Stimulated activated naive CD8-positive, alpha-beta T cell treated with anti-CD3 and anti-CD28 coated beads, Interleukin-15, Interleukin-2, amounts not matched to agents 100 ng/mL and 50 ng/mL, for 24 hours (primary cell): ENCODE measurements at regions not wholly inside any gene's neighbourhood (a gene's known extent, or its start where the extent isn't known, plus 50 kb on each side); places are given as distances from the start of the nearest gene placed in this dataset.

Source experiments
- H3K27ac Mint-ChIP-seq: one replicate; pipeline ENCODE4 v1.8.0; 2021; ENCODE audit warnings: mild to moderate bottlenecking, mixed read lengths
- H3K27me3 Mint-ChIP-seq: one replicate; pipeline ENCODE4 v1.8.0; 2021; ENCODE audit warnings: mixed read lengths
- H3K36me3 Mint-ChIP-seq: one replicate; pipeline ENCODE4 v1.8.0; 2021; ENCODE audit warnings: low read depth, mixed read lengths
- H3K4me1 Mint-ChIP-seq: one replicate; pipeline ENCODE4 v1.8.0; 2021; ENCODE audit warnings: low read depth, mixed read lengths
- H3K4me3 Mint-ChIP-seq: one replicate; pipeline ENCODE4 v1.8.0; 2021; ENCODE audit warnings: mild to moderate bottlenecking, mixed read lengths
- H3K9me3 Mint-ChIP-seq: one replicate; pipeline ENCODE4 v1.8.0; 2021; ENCODE audit warnings: mixed read lengths

- Mint-ChIP-seq H3K4me1 (peaks cover 4% of the 10 kb centered on the region), H3K4me3 (no peak overlapping the region), H3K36me3 (no peaks in the 10 kb centered on the region), H3K9me3 (peaks cover 5% of the 10 kb centered on the region), H3K27me3 (peaks cover 42% of the 10 kb centered on the region), H3K27ac (no peak overlapping the region)
Observed at GRCh38 chr18:24530630-24531111, 70.2 kb downstream of the HRH4 start.

GRCh38 chr18:24534271-24534670 is 73.8 kb downstream of the HRH4 start:
- Mint-ChIP-seq H3K27ac (no peak overlapping the region), H3K4me3 (no peak overlapping the region), H3K4me1 (peaks cover 4% of the 10 kb centered on the region)

GRCh38 chr18:24534737-24535136 is 74.3 kb downstream of the HRH4 start:
- peaks cover 5% of the 10 kb centered on the region for H3K9me3 Mint-ChIP-seq
- peaks cover 4% of the 10 kb centered on the region for H3K4me1 Mint-ChIP-seq
- H3K27me3 Mint-ChIP-seq: peaks cover 33% of the 10 kb centered on the region
- H3K36me3 Mint-ChIP-seq: no peaks in the 10 kb centered on the region
- H3K4me3 Mint-ChIP-seq: no peak overlapping the region
- no peak overlapping the region for H3K27ac Mint-ChIP-seq

More at GRCh38 chr18:24534271-24534670, 73.8 kb downstream of the HRH4 start:
- no peaks in the 10 kb centered on the region for H3K36me3 Mint-ChIP-seq
- H3K27me3 Mint-ChIP-seq: peaks cover 37% of the 10 kb centered on the region
- H3K9me3 Mint-ChIP-seq: peaks cover 5% of the 10 kb centered on the region

GRCh38 chr18:24535527-24536295 is 75.3 kb downstream of the HRH4 start:
- peaks cover 27% of the 10 kb centered on the region for H3K27me3 Mint-ChIP-seq
- H3K4me3 Mint-ChIP-seq: no peak overlapping the region
- no peak overlapping the region for H3K27ac Mint-ChIP-seq
- no peaks in the 10 kb centered on the region for H3K4me1 Mint-ChIP-seq
- peaks cover 5% of the 10 kb centered on the region for H3K9me3 Mint-ChIP-seq
- H3K36me3 Mint-ChIP-seq: no peaks in the 10 kb centered on the region

GRCh38 chr18:24536326-24536725 is 75.9 kb downstream of the HRH4 start:
- H3K27ac Mint-ChIP-seq: no peak overlapping the region
- no peaks in the 10 kb centered on the region for H3K36me3 Mint-ChIP-seq
- H3K4me3 Mint-ChIP-seq: no peak overlapping the region
- no peaks in the 10 kb centered on the region for H3K4me1 Mint-ChIP-seq
- H3K9me3 Mint-ChIP-seq: peaks cover 5% of the 10 kb centered on the region
- H3K27me3 Mint-ChIP-seq: peaks cover 21% of the 10 kb centered on the region

- Mint-ChIP-seq H3K27ac (no peak overlapping the region), H3K4me1 (no peaks in the 10 kb centered on the region), H3K36me3 (no peaks in the 10 kb centered on the region), H3K27me3 (peaks cover 22% of the 10 kb centered on the region), H3K4me3 (no peak overlapping the region), H3K9me3 (peaks cover 5% of the 10 kb centered on the region)
Observed at GRCh38 chr18:24536834-24537233, 76.4 kb downstream of the HRH4 start.

GRCh38 chr18:24538414-24539264 is 78.2 kb downstream of the HRH4 start:
- Mint-ChIP-seq H3K27ac (no peak overlapping the region), H3K4me1 (no peaks in the 10 kb centered on the region), H3K4me3 (no peak overlapping the region), H3K36me3 (no peaks in the 10 kb centered on the region), H3K27me3 (peaks cover 14% of the 10 kb centered on the region), H3K9me3 (no peaks in the 10 kb centered on the region)

- H3K27me3 Mint-ChIP-seq: peaks cover 14% of the 10 kb centered on the region
- H3K4me1 Mint-ChIP-seq: no peaks in the 10 kb centered on the region
- no peak overlapping the region for H3K4me3 Mint-ChIP-seq
- H3K9me3 Mint-ChIP-seq: no peaks in the 10 kb centered on the region
- no peaks in the 10 kb centered on the region for H3K36me3 Mint-ChIP-seq
- no peak overlapping the region for H3K27ac Mint-ChIP-seq
Observed at GRCh38 chr18:24539866-24540617, 79.6 kb downstream of the HRH4 start.

- Mint-ChIP-seq H3K36me3 (no peaks in the 10 kb centered on the region), H3K27me3 (peaks cover 14% of the 10 kb centered on the region), H3K9me3 (no peaks in the 10 kb centered on the region), H3K4me1 (no peaks in the 10 kb centered on the region), H3K27ac (no peak overlapping the region), H3K4me3 (no peak overlapping the region)
Observed at GRCh38 chr18:24540896-24541295, 80.5 kb downstream of the HRH4 start.

GRCh38 chr18:24543086-24543794 is 82.8 kb downstream of the HRH4 start:
- no peak overlapping the region for H3K27ac Mint-ChIP-seq
- H3K27me3 Mint-ChIP-seq: peaks cover 8% of the 10 kb centered on the region
- no peaks in the 10 kb centered on the region for H3K4me1 Mint-ChIP-seq
- no peaks in the 10 kb centered on the region for H3K9me3 Mint-ChIP-seq
- H3K36me3 Mint-ChIP-seq: no peaks in the 10 kb centered on the region
- no peak overlapping the region for H3K4me3 Mint-ChIP-seq

GRCh38 chr18:24543795-24544498 is 83.5 kb downstream of the HRH4 start:
- Mint-ChIP-seq H3K36me3 (no peaks in the 10 kb centered on the region), H3K27ac (no peak overlapping the region), H3K4me1 (no peaks in the 10 kb centered on the region), H3K9me3 (no peaks in the 10 kb centered on the region), H3K4me3 (no peak overlapping the region), H3K27me3 (peaks cover 8% of the 10 kb centered on the region)

- Mint-ChIP-seq H3K36me3 (no peaks in the 10 kb centered on the region), H3K4me1 (no peaks in the 10 kb centered on the region), H3K9me3 (no peaks in the 10 kb centered on the region), H3K4me3 (no peak overlapping the region), H3K27ac (no peak overlapping the region), H3K27me3 (peaks cover 8% of the 10 kb centered on the region)
Observed at GRCh38 chr18:24544949-24545348, 84.5 kb downstream of the HRH4 start.

- Mint-ChIP-seq H3K9me3 (no peaks in the 10 kb centered on the region), H3K4me1 (no peaks in the 10 kb centered on the region), H3K4me3 (no peak overlapping the region), H3K27ac (no peak overlapping the region), H3K27me3 (peaks cover 8% of the 10 kb centered on the region), H3K36me3 (no peaks in the 10 kb centered on the region)
Observed at GRCh38 chr18:24545651-24546050, 85.2 kb downstream of the HRH4 start.

- H3K9me3 Mint-ChIP-seq: no peaks in the 10 kb centered on the region
- H3K27me3 Mint-ChIP-seq: peaks cover 8% of the 10 kb centered on the region
- H3K4me1 Mint-ChIP-seq: no peaks in the 10 kb centered on the region
- H3K36me3 Mint-ChIP-seq: no peaks in the 10 kb centered on the region
- H3K4me3 Mint-ChIP-seq: no peak overlapping the region
- no peak overlapping the region for H3K27ac Mint-ChIP-seq
Observed at GRCh38 chr18:24546307-24546706, 85.9 kb downstream of the HRH4 start.
